Astrocyte of the spinal cord (primary cell): ENCODE measurements at regions not wholly inside any gene's neighbourhood (a gene's known extent, or its start where the extent isn't known, plus 50 kb on each side); places are given as distances from the start of the nearest gene placed in this dataset.

Experiments
- DNase-seq: peaks from one replicate; pipeline ENCODE4 v3.0.0; 2011; ENCODE audit warnings: low read depth, low spot score
- H3K4me3 ChIP-seq: 2 replicates; pipeline ENCODE4 v1.5.1; 2011; ENCODE audit warnings: low read depth, mild to moderate bottlenecking, low read length, moderate library complexity
- in situ Hi-C: cut with HindIII; loops from 2 replicates; pipeline ENCODE4 v1.10.0; 2017; ENCODE audit warnings: low sequenced_read_pairs
- TF ChIP-seq, protein P1 (sequence below): IDR thresholded peaks from 2 replicates; pipeline ENCODE4 v1.5.1; 2012; ENCODE audit warnings: low read depth, mild to moderate bottlenecking, low read length, inconsistent platforms

DNA sequence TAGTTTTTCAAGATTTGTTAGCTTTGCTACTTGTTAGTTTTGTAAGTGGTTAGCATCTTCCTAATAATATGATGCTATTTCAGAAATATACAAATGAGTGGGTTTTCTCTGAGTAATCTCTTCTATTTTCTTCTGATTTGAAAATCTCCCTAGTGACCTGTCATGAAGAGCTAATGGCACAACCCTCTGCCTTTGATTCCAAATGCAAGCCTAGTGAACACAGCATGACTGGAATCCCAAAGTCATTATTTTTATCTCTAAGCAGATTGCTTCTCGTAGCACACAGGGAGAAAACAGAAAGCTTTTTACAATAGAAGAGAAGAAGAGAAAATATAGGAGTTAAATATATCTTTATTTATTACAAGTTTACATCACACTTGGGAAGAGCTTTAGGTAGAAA lies 295.5 kb downstream of the LRATD1 start:
- TF ChIP-seq, protein P1, sequence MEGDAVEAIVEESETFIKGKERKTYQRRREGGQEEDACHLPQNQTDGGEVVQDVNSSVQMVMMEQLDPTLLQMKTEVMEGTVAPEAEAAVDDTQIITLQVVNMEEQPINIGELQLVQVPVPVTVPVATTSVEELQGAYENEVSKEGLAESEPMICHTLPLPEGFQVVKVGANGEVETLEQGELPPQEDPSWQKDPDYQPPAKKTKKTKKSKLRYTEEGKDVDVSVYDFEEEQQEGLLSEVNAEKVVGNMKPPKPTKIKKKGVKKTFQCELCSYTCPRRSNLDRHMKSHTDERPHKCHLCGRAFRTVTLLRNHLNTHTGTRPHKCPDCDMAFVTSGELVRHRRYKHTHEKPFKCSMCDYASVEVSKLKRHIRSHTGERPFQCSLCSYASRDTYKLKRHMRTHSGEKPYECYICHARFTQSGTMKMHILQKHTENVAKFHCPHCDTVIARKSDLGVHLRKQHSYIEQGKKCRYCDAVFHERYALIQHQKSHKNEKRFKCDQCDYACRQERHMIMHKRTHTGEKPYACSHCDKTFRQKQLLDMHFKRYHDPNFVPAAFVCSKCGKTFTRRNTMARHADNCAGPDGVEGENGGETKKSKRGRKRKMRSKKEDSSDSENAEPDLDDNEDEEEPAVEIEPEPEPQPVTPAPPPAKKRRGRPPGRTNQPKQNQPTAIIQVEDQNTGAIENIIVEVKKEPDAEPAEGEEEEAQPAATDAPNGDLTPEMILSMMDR = no peak
- no peak overlapping the region for H3K4me3 ChIP-seq
- no peak for DNase-seq
- in situ Hi-C loops = no loop called here

DNA sequence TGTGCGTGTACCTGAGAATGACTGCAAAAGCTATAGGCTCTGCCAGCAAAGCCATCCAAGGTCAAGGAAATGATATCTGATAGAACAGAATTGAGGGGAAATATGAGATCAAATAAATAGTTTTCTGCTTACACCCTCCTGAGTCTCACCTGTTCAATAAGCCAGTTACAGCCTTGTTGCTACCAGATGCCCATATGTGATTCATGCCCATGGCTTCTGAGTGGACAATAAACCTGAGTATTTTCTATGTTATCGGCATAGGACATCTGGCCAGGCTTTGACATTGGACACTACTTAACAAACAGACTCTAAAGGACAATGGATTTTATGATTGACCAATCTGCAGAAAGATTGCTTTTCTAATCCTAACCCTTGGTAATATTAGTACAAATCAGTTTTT lies 297.9 kb downstream of the LRATD1 start:
- no peak for DNase-seq
- in situ Hi-C loops = no loop called here
- no peak overlapping the region for H3K4me3 ChIP-seq
- TF ChIP-seq, protein P1 = no peak

DNA sequence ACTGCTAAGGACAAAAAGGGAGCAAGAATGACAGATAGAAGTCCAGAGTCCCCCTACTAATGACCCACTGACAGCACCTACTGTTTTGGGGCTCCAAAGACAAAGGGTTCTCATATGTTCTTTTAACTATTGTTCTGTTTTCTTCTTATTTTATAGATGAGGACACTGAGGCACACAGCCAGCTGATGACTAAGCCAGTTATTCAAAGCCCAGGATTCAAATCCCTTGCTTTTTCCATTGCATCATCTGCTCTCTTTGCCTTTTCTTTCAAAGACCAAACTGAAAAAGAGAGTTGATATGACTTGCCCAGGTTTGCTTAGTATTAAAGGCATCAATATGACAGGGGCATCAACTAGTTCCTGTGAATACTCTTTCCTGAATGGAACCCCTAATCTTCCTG lies 299.8 kb downstream of the LRATD1 start:
- peak; percentile 24 for DNase-seq
- TF ChIP-seq, protein P1 = no peak
- no peak overlapping the region for H3K4me3 ChIP-seq
- in situ Hi-C loops = no loop called here

DNA sequence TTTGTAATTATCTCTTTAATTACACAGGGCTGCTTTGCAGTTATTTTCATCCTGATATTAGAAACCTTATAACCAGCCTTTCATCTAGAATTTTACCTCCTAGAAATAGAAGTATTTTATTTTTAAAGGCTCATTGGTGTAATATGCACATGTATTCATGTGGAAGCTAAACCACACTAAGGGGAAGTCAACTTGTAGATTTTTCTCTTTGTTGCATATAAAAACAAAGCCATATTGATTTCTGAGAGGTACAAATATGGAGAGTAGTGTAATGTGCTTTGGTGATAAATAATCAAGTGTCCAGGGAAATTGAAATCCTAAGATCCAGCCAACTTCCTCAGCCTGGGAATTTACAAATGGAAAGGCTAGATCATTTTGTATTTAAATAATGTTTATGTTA lies 301.2 kb downstream of the LRATD1 start:
- in situ Hi-C loops = no loop called here
- TF ChIP-seq, protein P1 = no peak
- no peak for DNase-seq
- H3K4me3 ChIP-seq = no peak overlapping the region

DNA sequence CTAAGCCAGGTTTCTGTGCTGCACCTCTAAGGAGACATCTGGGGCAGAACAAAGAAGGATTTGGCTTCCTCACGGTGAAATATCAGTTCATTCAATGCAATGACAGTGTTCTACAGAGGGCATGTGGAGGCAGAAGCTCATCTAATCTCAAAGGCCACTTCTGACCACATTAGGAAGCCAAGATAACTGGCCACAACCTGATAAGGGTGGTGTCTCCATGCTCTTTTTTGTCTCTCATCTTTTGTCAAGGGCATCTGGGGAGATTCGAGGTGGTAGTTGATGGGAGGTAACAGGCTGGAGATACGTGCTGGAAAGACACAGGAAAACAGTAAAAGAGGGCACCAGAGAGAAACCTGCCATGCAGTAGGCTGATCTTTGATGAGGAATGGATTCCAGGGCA lies 303.9 kb downstream of the LRATD1 start:
- H3K4me3 ChIP-seq = no peak overlapping the region
- TF ChIP-seq, protein P1 = no peak
- no peak for DNase-seq
- in situ Hi-C loops = no loop called here

DNA sequence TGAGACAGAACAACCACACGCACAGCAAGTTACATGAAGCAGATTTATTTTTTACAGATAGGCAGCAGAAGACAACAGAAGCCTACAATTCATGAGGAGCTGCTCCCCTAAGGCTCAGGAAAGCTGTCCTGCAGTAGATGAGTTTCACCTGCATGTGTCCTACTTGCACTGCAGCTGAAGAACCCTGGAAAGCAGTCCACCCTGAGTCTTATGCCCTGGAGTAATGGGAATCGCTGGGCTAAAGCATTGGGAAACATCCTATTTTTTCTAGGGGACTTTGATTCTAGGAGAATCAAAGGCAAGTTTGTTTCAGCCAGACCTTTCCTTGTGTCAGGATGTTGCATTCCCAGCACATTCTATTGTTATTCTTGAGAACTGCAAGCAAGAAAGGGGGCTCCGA lies 304.8 kb downstream of the LRATD1 start:
- in situ Hi-C loops = no loop called here

DNA sequence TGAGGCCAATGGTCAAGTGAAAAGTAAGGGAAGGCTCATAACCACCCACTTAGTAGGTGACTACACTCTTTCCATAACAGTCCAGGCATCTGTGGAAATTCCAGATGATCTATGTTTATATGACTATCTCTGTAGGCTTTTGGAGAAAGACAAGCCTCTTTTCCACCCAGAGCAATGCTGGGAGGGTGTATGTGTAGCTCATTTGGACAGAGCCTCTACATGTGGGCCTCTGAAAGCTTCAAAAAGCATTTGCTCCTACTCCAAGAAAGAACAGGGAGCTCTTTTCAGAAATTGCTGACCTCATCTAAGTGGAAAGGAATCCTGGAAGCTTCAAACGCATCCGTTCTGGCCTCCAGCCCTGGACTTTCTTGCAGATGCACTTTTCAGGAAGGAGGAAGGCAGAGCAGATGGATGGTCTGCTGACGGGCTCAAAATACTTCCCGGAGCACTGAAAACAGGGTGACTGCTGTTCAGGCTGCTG lies 308.7 kb downstream of the LRATD1 start:
- no peak overlapping the region for H3K4me3 ChIP-seq
- no peak for DNase-seq
- in situ Hi-C loops = no loop called here
- TF ChIP-seq, protein P1 = no peak

More for the DNA sequence above, 304.8 kb downstream of the LRATD1 start:
- no peak for DNase-seq
- TF ChIP-seq, protein P1 = no peak
- no peak overlapping the region for H3K4me3 ChIP-seq
